ENCODE measurements at regions not wholly inside any gene's neighbourhood (a gene's known extent, or its start where the extent isn't known, plus 50 kb on each side); places are given as distances from the start of the nearest gene placed in this dataset.

- H3K27me3 ChIP-seq (ENCODE audit: control insufficient read depth, insufficient read depth, low read length) = no peaks in the 10 kb centered on the region
- H3K4me3 ChIP-seq (ENCODE audit: insufficient read depth, low read depth, low read length) = no peak overlapping the region
- no peaks in the 10 kb centered on the region for H3K36me3 ChIP-seq (replicated peaks; ENCODE audit: control insufficient read depth, insufficient read depth, low read length)
- no peak for DNase-seq
These were observed 1737.9 kb upstream of the C9orf72 start for GRCh38 chr9:29311221-29311620.

GRCh38 chr9:29312327-29312726 is 1739.0 kb upstream of the C9orf72 start:
- H3K27me3 ChIP-seq (ENCODE audit: control insufficient read depth, insufficient read depth, low read length) = no peaks in the 10 kb centered on the region
- DNase-seq = no peak
- no peak overlapping the region for H3K4me3 ChIP-seq (ENCODE audit: insufficient read depth, low read depth, low read length)
- H3K36me3 ChIP-seq (replicated peaks; ENCODE audit: control insufficient read depth, insufficient read depth, low read length) = no peaks in the 10 kb centered on the region

GRCh38 chr9:29319736-29320513 is 1746.6 kb upstream of the C9orf72 start:
- no peaks in the 10 kb centered on the region for H3K36me3 ChIP-seq (replicated peaks; ENCODE audit: control insufficient read depth, insufficient read depth, low read length)
- no peak overlapping the region for H3K4me3 ChIP-seq (ENCODE audit: insufficient read depth, low read depth, low read length)
- H3K27me3 ChIP-seq (ENCODE audit: control insufficient read depth, insufficient read depth, low read length) = no peaks in the 10 kb centered on the region
- no peak for DNase-seq

GRCh38 chr9:29322240-29322639 is 1749.0 kb upstream of the C9orf72 start:
- no peak for DNase-seq
- H3K27me3 ChIP-seq (ENCODE audit: control insufficient read depth, insufficient read depth, low read length) = no peaks in the 10 kb centered on the region
- no peak overlapping the region for H3K4me3 ChIP-seq (ENCODE audit: insufficient read depth, low read depth, low read length)
- H3K36me3 ChIP-seq (replicated peaks; ENCODE audit: control insufficient read depth, insufficient read depth, low read length) = no peaks in the 10 kb centered on the region

GRCh38 chr9:29325894-29326293 is 1752.6 kb upstream of the C9orf72 start:
- DNase-seq = no peak
- no peak overlapping the region for H3K4me3 ChIP-seq (ENCODE audit: insufficient read depth, low read depth, low read length)

GRCh38 chr9:29332789-29333188 is 1759.5 kb upstream of the C9orf72 start:
- no peak for DNase-seq
- no peaks in the 10 kb centered on the region for H3K27me3 ChIP-seq (ENCODE audit: control insufficient read depth, insufficient read depth, low read length)
- H3K4me3 ChIP-seq (ENCODE audit: insufficient read depth, low read depth, low read length) = no peak overlapping the region
- H3K36me3 ChIP-seq (replicated peaks; ENCODE audit: control insufficient read depth, insufficient read depth, low read length) = no peaks in the 10 kb centered on the region

More at GRCh38 chr9:29325894-29326293, 1752.6 kb upstream of the C9orf72 start:
- H3K27me3 ChIP-seq (ENCODE audit: control insufficient read depth, insufficient read depth, low read length) = no peaks in the 10 kb centered on the region
- H3K36me3 ChIP-seq (replicated peaks; ENCODE audit: control insufficient read depth, insufficient read depth, low read length) = no peaks in the 10 kb centered on the region

GRCh38 chr9:29336281-29336680 is 1763.0 kb upstream of the C9orf72 start:
- Histone ChIP-seq H3K4me3 (ENCODE audit: insufficient read depth, low read depth, low read length) (no peak overlapping the region), H3K27me3 (ENCODE audit: control insufficient read depth, insufficient read depth, low read length) (no peaks in the 10 kb centered on the region), H3K36me3 (replicated peaks; ENCODE audit: control insufficient read depth, insufficient read depth, low read length) (no peaks in the 10 kb centered on the region)
- no peak for DNase-seq

- no peak overlapping the region for H3K4me3 ChIP-seq (ENCODE audit: insufficient read depth, low read depth, low read length)
- H3K27me3 ChIP-seq (ENCODE audit: control insufficient read depth, insufficient read depth, low read length) = no peaks in the 10 kb centered on the region
- no peak for DNase-seq
- no peaks in the 10 kb centered on the region for H3K36me3 ChIP-seq (replicated peaks; ENCODE audit: control insufficient read depth, insufficient read depth, low read length)
These were observed 1766.1 kb upstream of the C9orf72 start for GRCh38 chr9:29339387-29339786.

- no peak for DNase-seq
- Histone ChIP-seq H3K4me3 (ENCODE audit: insufficient read depth, low read depth, low read length) (no peak overlapping the region), H3K27me3 (ENCODE audit: control insufficient read depth, insufficient read depth, low read length) (no peaks in the 10 kb centered on the region), H3K36me3 (replicated peaks; ENCODE audit: control insufficient read depth, insufficient read depth, low read length) (no peaks in the 10 kb centered on the region)
These were observed 1775.7 kb upstream of the C9orf72 start for GRCh38 chr9:29348999-29349398.

- Histone ChIP-seq H3K27me3 (ENCODE audit: control insufficient read depth, insufficient read depth, low read length) (no peaks in the 10 kb centered on the region), H3K36me3 (replicated peaks; ENCODE audit: control insufficient read depth, insufficient read depth, low read length) (no peaks in the 10 kb centered on the region), H3K4me3 (ENCODE audit: insufficient read depth, low read depth, low read length) (no peak overlapping the region)
- no peak for DNase-seq
These were observed 1816.1 kb upstream of the C9orf72 start for GRCh38 chr9:29389421-29389820.

GRCh38 chr9:29390859-29391258 is 1817.6 kb upstream of the C9orf72 start:
- Histone ChIP-seq H3K36me3 (replicated peaks; ENCODE audit: control insufficient read depth, insufficient read depth, low read length) (no peaks in the 10 kb centered on the region), H3K4me3 (ENCODE audit: insufficient read depth, low read depth, low read length) (no peak overlapping the region), H3K27me3 (ENCODE audit: control insufficient read depth, insufficient read depth, low read length) (no peaks in the 10 kb centered on the region)
- no peak for DNase-seq

- Histone ChIP-seq H3K36me3 (replicated peaks; ENCODE audit: control insufficient read depth, insufficient read depth, low read length) (no peaks in the 10 kb centered on the region), H3K4me3 (ENCODE audit: insufficient read depth, low read depth, low read length) (no peak overlapping the region), H3K27me3 (ENCODE audit: control insufficient read depth, insufficient read depth, low read length) (no peaks in the 10 kb centered on the region)
- DNase-seq = no peak
These were observed 1819.8 kb upstream of the C9orf72 start for GRCh38 chr9:29393064-29393463.

- no peaks in the 10 kb centered on the region for H3K27me3 ChIP-seq (ENCODE audit: control insufficient read depth, insufficient read depth, low read length)
- no peak for DNase-seq
- H3K36me3 ChIP-seq (replicated peaks; ENCODE audit: control insufficient read depth, insufficient read depth, low read length) = no peaks in the 10 kb centered on the region
- H3K4me3 ChIP-seq (ENCODE audit: insufficient read depth, low read depth, low read length) = no peak overlapping the region
These were observed 1821.6 kb upstream of the C9orf72 start for GRCh38 chr9:29394855-29395254.

GRCh38 chr9:29397148-29397547 is 1823.9 kb upstream of the C9orf72 start:
- H3K4me3 ChIP-seq (ENCODE audit: insufficient read depth, low read depth, low read length) = no peak overlapping the region
- no peaks in the 10 kb centered on the region for H3K27me3 ChIP-seq (ENCODE audit: control insufficient read depth, insufficient read depth, low read length)
- no peak for DNase-seq
- no peaks in the 10 kb centered on the region for H3K36me3 ChIP-seq (replicated peaks; ENCODE audit: control insufficient read depth, insufficient read depth, low read length)

- Histone ChIP-seq H3K4me3 (ENCODE audit: insufficient read depth, low read depth, low read length) (no peak overlapping the region), H3K36me3 (replicated peaks; ENCODE audit: control insufficient read depth, insufficient read depth, low read length) (no peaks in the 10 kb centered on the region), H3K27me3 (ENCODE audit: control insufficient read depth, insufficient read depth, low read length) (no peaks in the 10 kb centered on the region)
- DNase-seq = no peak
These were observed 1842.9 kb upstream of the C9orf72 start for GRCh38 chr9:29416204-29416603.

- DNase-seq = no peak
- Histone ChIP-seq H3K27me3 (ENCODE audit: control insufficient read depth, insufficient read depth, low read length) (no peaks in the 10 kb centered on the region), H3K4me3 (ENCODE audit: insufficient read depth, low read depth, low read length) (no peak overlapping the region), H3K36me3 (replicated peaks; ENCODE audit: control insufficient read depth, insufficient read depth, low read length) (no peaks in the 10 kb centered on the region)
These were observed 1849.2 kb upstream of the C9orf72 start for GRCh38 chr9:29422438-29422837.
